ENCODE measurements at regions not wholly inside any gene's neighbourhood (a gene's known extent, or its start where the extent isn't known, plus 50 kb on each side); places are given as distances from the start of the nearest gene placed in this dataset.

GRCh38 chr18:29057703-29058102 lies 880.8 kb upstream of the CDH2 start:
- POLR2A ChIA-PET: no interaction called here
- Mint-ChIP-seq H3K9me3 (peaks cover 7% of the 10 kb centered on the region), H3K27me3 (no peaks in the 10 kb centered on the region), H3K27ac (no peak overlapping the region), H3K4me1 (no peaks in the 10 kb centered on the region), H3K36me3 (ENCODE audit: low read depth) (no peaks in the 10 kb centered on the region), H3K4me3 (no peak overlapping the region)
- ATAC-seq (ENCODE audit: low read depth) (no peak), DNase-seq (no peak)
- intact Hi-C loops (cut with micrococcal nuclease): no loop called here
- CTCF ChIA-PET: no interaction called here
- no peak for TF ChIP-seq CTCF (IDR thresholded peaks at IDR 0.05)

- no peak for DNase-seq
- intact Hi-C loops (cut with micrococcal nuclease): no loop called here
- H3K4me3 Mint-ChIP-seq: no peak overlapping the region
- no peak for TF ChIP-seq CTCF (IDR thresholded peaks at IDR 0.05)
- H3K27ac Mint-ChIP-seq: no peak overlapping the region
- H3K27me3 Mint-ChIP-seq: no peaks in the 10 kb centered on the region
- POLR2A ChIA-PET: no interaction called here
- H3K36me3 Mint-ChIP-seq (ENCODE audit: low read depth): no peaks in the 10 kb centered on the region
- H3K4me1 Mint-ChIP-seq: no peaks in the 10 kb centered on the region
- CTCF ChIA-PET: no interaction called here
- peaks cover 11% of the 10 kb centered on the region for H3K9me3 Mint-ChIP-seq
- ATAC-seq (ENCODE audit: low read depth): no peak
Observed at GRCh38 chr18:29056800-29057199, 879.9 kb upstream of the CDH2 start.

GRCh38 chr18:29041976-29042375 lies 865.0 kb upstream of the CDH2 start:
- ATAC-seq (ENCODE audit: low read depth) (no peak), DNase-seq (no peak)
- H3K36me3 Mint-ChIP-seq (ENCODE audit: low read depth): no peaks in the 10 kb centered on the region
- H3K27me3 Mint-ChIP-seq: no peaks in the 10 kb centered on the region
- ChIA-PET CTCF (no interaction called here), POLR2A (no interaction called here)
- intact Hi-C loops (cut with micrococcal nuclease): no loop called here
- peaks cover 13% of the 10 kb centered on the region for H3K9me3 Mint-ChIP-seq
- no peak overlapping the region for H3K4me3 Mint-ChIP-seq
- no peaks in the 10 kb centered on the region for H3K4me1 Mint-ChIP-seq
- no peak overlapping the region for H3K27ac Mint-ChIP-seq
- no peak for TF ChIP-seq CTCF (IDR thresholded peaks at IDR 0.05)

- no peak overlapping the region for H3K4me3 Mint-ChIP-seq
- ATAC-seq (ENCODE audit: low read depth): no peak
- intact Hi-C loops (cut with micrococcal nuclease): no loop called here
- no peaks in the 10 kb centered on the region for H3K4me1 Mint-ChIP-seq
- H3K9me3 Mint-ChIP-seq: peaks cover 8% of the 10 kb centered on the region
- no peaks in the 10 kb centered on the region for H3K36me3 Mint-ChIP-seq (ENCODE audit: low read depth)
- TF ChIP-seq CTCF (IDR thresholded peaks at IDR 0.05): no peak
- ChIA-PET POLR2A (no interaction called here), CTCF (no interaction called here)
- no peak for DNase-seq
- H3K27me3 Mint-ChIP-seq: no peaks in the 10 kb centered on the region
- no peak overlapping the region for H3K27ac Mint-ChIP-seq
Observed at GRCh38 chr18:29034113-29034856, 857.4 kb upstream of the CDH2 start.

- CTCF ChIA-PET: no interaction called here
- H3K4me1 Mint-ChIP-seq: no peaks in the 10 kb centered on the region
- no peak overlapping the region for H3K4me3 Mint-ChIP-seq
- POLR2A ChIA-PET: no interaction called here
- H3K27me3 Mint-ChIP-seq: no peaks in the 10 kb centered on the region
- no peak for TF ChIP-seq CTCF (IDR thresholded peaks at IDR 0.05)
- no peak overlapping the region for H3K27ac Mint-ChIP-seq
- ATAC-seq (ENCODE audit: low read depth) (no peak), DNase-seq (no peak)
- H3K9me3 Mint-ChIP-seq: peaks cover 10% of the 10 kb centered on the region
- intact Hi-C loops (cut with micrococcal nuclease): no loop called here
- H3K36me3 Mint-ChIP-seq (ENCODE audit: low read depth): no peaks in the 10 kb centered on the region
Observed at GRCh38 chr18:29028560-29028959, 851.6 kb upstream of the CDH2 start.
